ENCODE measurements at regions not wholly inside any gene's neighbourhood (a gene's known extent, or its start where the extent isn't known, plus 50 kb on each side); places are given as distances from the start of the nearest gene placed in this dataset.

- DNase-seq (ENCODE audit: low spot score): no peak
These were observed 193.0 kb upstream of the ADAMTS16 start for GRCh38 chr5:4947106-4947505.

DNA sequence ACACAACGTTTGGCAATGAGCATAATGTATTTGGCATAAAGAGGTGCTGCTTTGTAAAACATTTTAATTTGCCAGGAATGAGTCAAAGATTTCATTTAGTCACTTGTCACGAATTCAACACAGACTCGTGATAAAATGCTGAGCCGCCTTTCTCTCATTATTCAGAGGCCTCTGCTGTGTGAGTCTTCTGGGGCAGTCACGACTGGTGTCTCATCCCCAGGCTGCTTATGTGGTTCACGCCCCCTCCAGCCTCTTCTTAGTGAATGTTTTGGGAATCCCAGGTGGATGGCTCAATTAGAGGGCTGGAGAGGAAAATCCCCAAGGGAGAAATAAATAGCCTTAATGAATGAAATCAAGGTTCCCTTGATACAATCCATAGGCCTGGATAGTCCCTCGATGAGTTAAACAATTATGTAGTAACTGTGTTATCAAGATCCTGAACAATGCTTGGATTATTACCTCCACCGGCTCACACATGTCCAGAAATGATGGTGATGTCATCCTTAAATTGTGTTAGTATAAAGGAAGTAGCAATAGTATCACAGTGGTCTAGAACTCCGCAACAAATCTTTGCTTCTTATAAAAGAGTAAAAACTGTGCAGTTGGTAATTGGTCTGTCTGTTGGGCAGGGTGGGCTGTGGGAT lies 192.1 kb upstream of the ADAMTS16 start:
- no peak for DNase-seq (ENCODE audit: low spot score)

- no peak for DNase-seq (ENCODE audit: low spot score)
These were observed 191.0 kb upstream of the ADAMTS16 start for GRCh38 chr5:4949108-4949507.

DNA sequence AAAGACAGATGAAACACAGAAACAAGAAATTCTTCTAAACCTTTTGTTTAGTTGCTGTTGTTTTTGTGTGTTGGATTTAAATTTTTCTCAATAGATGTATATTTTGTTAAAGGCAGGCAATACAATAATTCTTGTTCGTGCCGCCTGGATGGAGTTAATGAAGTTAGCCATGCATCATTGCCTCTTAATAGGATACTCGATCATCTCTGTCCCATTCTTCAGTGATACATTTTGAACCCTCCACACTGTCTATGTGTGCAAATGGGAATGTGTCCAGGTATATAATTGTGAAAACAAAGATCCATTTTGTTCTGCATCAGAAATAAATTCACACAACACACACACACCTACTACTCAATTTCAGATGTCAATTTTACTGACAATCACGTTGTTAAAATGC lies 186.6 kb upstream of the ADAMTS16 start:
- no peak for DNase-seq (ENCODE audit: low spot score)

DNA sequence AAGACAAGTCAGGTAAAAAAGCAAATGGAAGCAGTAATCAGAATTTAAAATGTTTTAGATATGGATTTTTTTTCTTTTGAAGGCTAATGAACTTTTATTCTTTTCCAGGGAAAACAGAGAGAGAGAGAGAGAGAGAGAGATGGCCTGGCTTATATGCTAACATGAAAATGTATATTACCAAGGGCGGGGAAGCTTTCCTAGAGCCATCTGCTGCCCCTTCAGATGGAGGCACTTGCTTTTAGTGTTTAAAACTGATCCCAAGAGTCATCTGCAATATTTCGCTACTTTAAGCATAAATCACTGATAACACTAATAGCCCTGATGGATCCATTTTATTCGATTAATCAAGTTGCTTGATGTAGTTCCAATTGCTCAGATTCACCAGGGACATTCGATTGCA lies 186.1 kb upstream of the ADAMTS16 start:
- no peak for DNase-seq (ENCODE audit: low spot score)

DNA sequence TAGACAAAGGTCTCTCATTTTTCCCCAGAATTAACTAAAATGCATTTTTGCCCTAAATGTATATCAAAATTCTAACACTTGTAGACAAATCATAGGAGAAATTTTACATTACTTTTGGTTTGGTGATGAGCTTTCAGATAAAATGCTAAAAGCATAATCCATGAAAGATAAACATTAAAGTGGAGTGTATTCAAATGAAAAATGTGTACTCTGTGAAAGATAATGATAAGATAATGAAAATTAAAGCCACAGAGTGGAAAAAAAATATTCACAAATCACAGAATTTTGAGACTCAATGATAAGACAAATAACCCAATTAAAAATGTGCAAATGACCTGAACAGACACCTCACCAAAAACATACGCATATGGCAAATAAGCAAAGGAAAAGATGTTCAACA lies 176.9 kb upstream of the ADAMTS16 start:
- DNase-seq (ENCODE audit: low spot score): no peak

DNA sequence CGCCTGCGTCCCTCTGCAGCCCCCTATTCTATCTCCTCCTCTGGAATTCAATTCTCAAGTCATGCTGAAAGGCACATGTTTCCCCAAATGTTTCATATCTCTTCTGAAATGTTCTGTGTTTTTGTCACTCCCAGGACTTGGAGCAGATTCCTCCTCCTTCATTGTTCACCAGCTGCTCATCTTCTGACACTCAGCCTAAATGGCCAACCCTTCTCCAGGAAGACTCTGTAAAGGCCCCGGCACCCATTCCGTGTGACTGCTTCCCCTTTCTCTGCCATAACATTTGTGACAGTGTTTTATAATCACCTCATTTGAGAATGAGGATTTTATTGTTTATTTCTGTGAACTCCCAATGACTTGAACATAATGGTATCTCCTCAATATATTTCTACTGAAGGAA lies 170.8 kb upstream of the ADAMTS16 start:
- no peak for DNase-seq (ENCODE audit: low spot score)

- DNase-seq (ENCODE audit: low spot score): no peak
These were observed 170.0 kb upstream of the ADAMTS16 start for GRCh38 chr5:4970171-4970570.

- DNase-seq (ENCODE audit: low spot score): no peak
These were observed 163.2 kb upstream of the ADAMTS16 start for GRCh38 chr5:4976902-4977301.

DNA sequence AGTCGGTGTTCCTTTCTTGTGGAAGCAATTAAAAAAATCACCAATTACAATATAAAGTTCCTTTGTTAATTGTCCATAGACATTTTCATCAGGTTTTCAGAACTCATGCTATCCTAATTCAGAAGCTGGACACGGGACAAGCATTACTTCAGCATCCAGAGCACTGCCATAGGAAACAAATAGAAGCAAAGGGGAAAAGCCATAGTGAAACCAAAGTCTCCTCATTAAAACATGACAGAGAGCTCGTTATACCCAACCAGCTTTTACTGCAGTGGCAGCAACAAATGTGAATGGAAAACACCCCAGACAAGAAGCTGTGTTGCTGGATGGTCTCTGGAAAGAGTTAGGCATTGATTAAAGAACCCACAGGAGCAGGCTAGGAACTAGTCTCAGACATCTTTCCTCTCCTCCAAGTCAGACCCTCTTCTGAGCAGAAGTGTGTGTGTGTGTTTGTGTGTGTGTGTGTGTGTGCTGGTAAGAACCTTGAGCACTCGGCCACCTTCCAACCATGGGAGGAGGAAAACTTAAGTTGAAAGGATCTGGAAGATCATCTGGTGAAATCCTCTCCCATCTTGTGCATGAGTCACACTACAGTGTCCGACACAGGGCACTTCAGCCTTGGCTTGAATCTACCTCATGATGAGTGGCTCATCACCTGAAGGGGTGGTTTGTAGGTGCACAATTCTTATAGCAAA lies 162.6 kb upstream of the ADAMTS16 start:
- no peak for DNase-seq (ENCODE audit: low spot score)

DNA sequence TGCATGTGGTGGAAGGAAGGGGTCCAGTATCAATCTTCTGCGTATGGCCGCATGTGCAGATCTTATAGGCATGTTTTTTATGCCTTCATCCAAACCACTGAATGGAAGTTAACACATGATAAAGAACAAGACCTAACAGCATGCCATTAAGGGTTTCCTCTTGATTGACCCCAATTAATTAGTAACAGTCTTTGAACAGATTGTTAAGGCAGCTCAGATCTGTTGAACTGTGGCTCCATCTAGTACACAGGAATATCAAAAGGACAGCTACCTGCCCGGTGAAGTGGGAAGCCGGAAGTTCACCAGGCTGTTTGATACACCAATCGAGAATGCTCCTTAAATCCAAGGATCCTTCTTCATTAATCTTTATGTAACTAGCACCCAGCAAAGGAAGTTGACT lies 159.9 kb upstream of the ADAMTS16 start:
- DNase-seq (ENCODE audit: low spot score): no peak

GRCh38 chr5:4981608-4982007 lies 158.5 kb upstream of the ADAMTS16 start:
- DNase-seq (ENCODE audit: low spot score): no peak

DNA sequence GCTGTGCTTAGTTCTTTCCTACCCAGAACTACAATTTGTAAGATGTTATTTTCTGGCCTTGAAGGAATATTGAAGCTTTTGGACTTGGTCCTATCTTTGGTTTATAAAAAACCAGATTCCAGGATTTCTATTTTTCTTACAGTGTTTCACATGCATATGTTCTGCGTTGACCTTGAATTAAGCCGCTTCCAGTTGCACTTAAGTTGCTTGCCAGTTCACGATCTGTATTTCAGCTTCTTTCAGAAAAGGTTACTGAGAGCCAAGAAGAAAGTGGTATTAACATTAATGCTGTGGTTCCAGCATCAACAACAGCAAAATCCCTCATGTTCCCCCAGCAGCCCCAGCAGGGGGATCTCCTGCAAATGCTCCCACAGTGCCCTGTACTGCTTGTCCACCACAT lies 156.4 kb upstream of the ADAMTS16 start:
- DNase-seq (ENCODE audit: low spot score): no peak

DNA sequence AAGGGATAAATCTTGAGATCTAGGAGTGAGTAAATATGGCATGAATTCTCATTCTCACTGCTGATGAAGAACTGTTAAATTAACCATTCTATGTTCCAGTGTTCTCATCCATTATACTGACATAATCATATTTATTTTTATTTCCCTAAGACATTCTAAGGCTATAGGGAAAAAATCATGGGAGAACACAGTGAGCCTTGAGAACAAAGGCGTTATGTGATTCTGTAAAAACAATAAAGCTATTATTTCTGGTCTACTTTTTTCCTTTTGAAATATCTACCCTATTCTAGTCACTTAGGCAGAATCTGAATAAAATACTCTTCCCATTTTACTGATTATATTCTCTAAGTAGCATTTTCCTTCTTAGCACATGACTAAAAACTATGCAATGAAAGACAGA lies 155.7 kb upstream of the ADAMTS16 start:
- DNase-seq (ENCODE audit: low spot score): no peak

DNA sequence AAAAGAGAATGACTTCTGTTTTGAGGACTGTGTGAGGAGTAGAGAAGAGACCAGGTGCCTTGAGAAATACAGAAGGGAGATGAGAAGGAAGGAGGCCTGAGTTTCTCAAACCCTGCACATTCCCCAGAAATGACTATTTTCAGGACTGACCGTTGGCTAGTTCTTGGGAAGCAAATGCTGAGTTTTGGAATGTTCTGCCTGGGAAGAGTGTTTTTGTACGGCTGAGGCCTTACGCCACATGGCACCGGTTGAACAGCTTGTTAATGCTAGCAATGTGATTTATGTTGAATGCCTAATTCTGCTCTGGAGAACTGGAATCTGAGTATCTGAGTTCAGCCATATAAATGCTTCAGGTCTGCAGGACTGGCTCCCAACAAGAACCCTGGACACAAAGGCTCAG lies 152.7 kb upstream of the ADAMTS16 start:
- no peak for DNase-seq (ENCODE audit: low spot score)

- DNase-seq (ENCODE audit: low spot score): no peak
These were observed 151.0 kb upstream of the ADAMTS16 start for GRCh38 chr5:4989118-4989517.

DNA sequence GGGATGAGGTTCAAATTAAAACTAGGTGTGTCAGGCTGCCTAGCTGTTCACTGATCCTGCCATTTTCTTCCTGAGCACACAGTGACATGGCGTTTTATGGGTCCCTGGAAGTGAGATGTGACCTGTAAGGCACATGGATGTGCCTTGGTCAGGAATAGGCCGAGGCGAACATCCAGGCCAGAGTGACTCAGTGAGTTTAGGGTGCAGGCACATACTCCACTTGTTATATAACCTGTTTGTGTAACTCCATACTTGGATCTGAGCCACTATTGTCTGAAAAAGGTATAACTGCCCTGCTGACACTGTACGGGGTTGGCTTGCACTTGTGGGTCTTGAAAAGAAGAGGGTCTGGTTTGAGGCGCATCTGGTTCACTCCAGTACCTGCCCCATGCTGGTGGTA lies 150.1 kb upstream of the ADAMTS16 start:
- no peak for DNase-seq (ENCODE audit: low spot score)

- no peak for DNase-seq (ENCODE audit: low spot score)
These were observed 149.7 kb upstream of the ADAMTS16 start for GRCh38 chr5:4990462-4990861.

DNA sequence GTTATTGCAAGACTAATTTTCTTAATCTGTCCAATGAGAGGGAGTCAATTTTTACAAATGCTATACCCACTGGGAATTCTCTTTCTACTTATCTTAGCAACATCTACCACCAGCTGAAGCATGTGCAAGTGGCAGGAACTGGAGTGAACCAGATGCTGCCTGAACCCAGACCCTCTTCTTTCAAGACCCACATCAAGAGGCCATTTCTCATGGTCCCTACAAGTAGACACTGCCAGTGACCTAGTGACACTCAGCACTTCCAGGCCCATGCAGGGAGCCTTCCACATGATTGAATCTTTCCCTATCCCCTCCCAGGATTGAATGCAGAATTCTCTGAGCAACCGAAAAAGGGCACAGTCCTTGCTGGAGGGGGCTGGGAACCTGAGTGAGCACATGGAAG lies 148.2 kb upstream of the ADAMTS16 start:
- no peak for DNase-seq (ENCODE audit: low spot score)

DNA sequence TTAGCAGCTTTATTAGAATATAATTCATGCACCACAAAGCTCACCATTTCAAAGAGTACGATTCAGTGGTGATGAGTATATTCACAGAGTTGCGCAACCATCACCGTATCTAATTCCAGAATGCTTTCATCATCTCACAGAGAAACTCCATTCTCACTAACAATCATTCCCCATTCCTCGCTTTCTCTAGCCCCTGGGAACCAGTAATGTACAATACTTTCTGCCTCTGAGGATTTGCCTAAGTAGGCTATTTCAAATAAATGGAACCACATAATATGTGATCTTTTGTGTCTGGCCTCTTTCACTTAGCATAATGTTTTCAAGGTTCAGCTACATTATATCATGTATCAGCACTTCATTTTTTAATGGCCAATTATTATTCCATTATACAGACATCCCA lies 145.1 kb upstream of the ADAMTS16 start:
- no peak for DNase-seq (ENCODE audit: low spot score)

DNA sequence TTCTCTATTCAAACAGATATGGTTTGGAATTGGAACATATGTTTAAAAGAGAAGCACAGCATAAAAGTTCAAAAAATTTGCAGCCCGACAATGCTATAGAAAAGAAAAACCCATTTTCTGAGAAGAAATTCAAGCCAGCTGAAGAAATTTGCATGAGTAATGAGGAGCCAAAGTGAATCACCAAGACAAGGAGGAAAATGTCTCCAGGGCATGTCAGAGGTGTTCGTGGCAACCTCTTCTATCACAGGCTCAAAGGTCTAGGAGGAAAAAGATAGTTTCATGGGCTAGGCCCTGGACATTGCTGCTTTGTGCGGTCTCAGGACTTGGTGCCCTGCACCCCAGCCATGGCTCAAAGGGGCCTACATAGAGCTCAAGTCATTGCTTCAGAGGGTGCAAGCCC lies 134.8 kb upstream of the ADAMTS16 start:
- DNase-seq (ENCODE audit: low spot score): no peak

GRCh38 chr5:5006548-5006947 lies 133.6 kb upstream of the ADAMTS16 start:
- DNase-seq (ENCODE audit: low spot score): no peak

GRCh38 chr5:5009240-5009639 lies 130.9 kb upstream of the ADAMTS16 start:
- no peak for DNase-seq (ENCODE audit: low spot score)

DNA sequence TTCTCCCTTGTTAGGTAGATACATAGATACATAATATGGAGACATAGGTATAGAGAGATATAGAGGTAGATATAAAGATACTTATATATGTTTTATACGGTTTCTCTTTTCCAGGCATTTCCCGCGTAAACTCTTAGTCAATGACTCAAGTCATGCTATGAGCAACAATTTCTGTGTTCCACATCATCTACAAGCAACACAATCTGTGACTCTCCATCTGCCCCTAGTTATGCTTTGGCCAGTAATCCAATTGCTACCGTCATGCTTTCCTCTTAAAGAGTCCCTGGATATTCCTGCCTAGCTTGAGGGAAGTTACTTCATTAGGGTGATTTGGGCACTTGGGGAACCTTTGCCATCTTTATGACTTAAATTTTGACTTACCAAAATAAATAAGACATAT lies 129.0 kb upstream of the ADAMTS16 start:
- no peak for DNase-seq (ENCODE audit: low spot score)
